H1 (cell line): ENCODE measurements at regions not wholly inside any gene's neighbourhood (a gene's known extent, or its start where the extent isn't known, plus 50 kb on each side); places are given as distances from the start of the nearest gene placed in this dataset.

Source experiments
- CTCF ChIA-PET: fragments of 300-600 bp; sonication (Branson Sonifier 250); formaldehyde crosslinking; loops from one replicate; lab custom pipeline; 2021; ENCODE audit not compliant: partially characterized antibody; lab: Charles Lee
- POLR2A ChIA-PET: fragments of 300-600 bp; sonication (Branson Sonifier 250); formaldehyde crosslinking; loops from one replicate; lab custom pipeline; 2021; ENCODE audit warnings: inconsistent platforms; ENCODE audit not compliant: partially characterized antibody; lab: Charles Lee
- DNase-seq, 2 experiments: peaks; one replicate each; pipeline versions ENCODE4 v3.0.0 to v3.0.0-alpha.2; 2010 to 2022; ENCODE audit warnings: low spot score in 2 of 2, low read depth in 1 of 2, mixed read lengths in 1 of 2
- FAIRE-seq: peaks from 2 replicates; lab custom pipeline; 2011; peaks lifted over from hg19 to GRCh38; lab: Jason Lieb, UNC
- H2AFZ ChIP-seq: 2 replicates; pipeline ENCODE4 v1.8.1; 2012; ENCODE audit warnings: low read length, inconsistent platforms
- H2AK5ac ChIP-seq: 2 replicates; pipeline ENCODE4 v1.6.1; 2013; ENCODE audit warnings: low read depth, low read length
- H2BK120ac ChIP-seq: replicated peaks from 2 replicates; pipeline ENCODE3; 2013; ENCODE audit warnings: low read depth, low read length, inconsistent platforms
- H2BK12ac ChIP-seq: 2 replicates; pipeline ENCODE4 v1.6.1; 2013; ENCODE audit warnings: low read depth, low read length
- H2BK15ac ChIP-seq: 2 replicates; pipeline ENCODE4 v1.6.1; 2013; ENCODE audit warnings: low read length
- H2BK20ac ChIP-seq: 2 replicates; pipeline ENCODE4 v1.6.1; 2013; ENCODE audit warnings: low read length
- H2BK5ac ChIP-seq: 2 replicates; pipeline ENCODE4 v1.6.1; 2013; ENCODE audit warnings: low read depth, low read length
- H3K14ac ChIP-seq: 2 replicates; pipeline ENCODE4 v1.6.1; 2013; ENCODE audit warnings: inconsistent platforms; ENCODE audit not compliant: insufficient read length
- H3K18ac ChIP-seq: 2 replicates; pipeline ENCODE4 v1.6.1; 2013; ENCODE audit warnings: low read length; ENCODE audit errors: extremely low read depth
- H3K23ac ChIP-seq: 2 replicates; pipeline ENCODE4 v1.6.1; 2013; ENCODE audit warnings: inconsistent platforms; ENCODE audit not compliant: insufficient read length
- H3K23me2 ChIP-seq: 2 replicates; pipeline ENCODE4 v1.6.1; 2013; ENCODE audit warnings: low read depth, low read length
- H3K27ac ChIP-seq: 2 replicates; pipeline ENCODE4 v1.6.1; 2011; ENCODE audit warnings: low read depth, low read length, inconsistent platforms
- H3K27me3 ChIP-seq, 4 experiments: replicated peaks in 1 of 4; 1 replicate in 1 of 4; 2 replicates in 3 of 4; pipeline versions ENCODE4 v1.6.1 to v1.8.1; 2011 to 2013; ENCODE audit warnings: low read length in 3 of 4, mild to moderate bottlenecking in 3 of 4, inconsistent platforms in 2 of 4, mixed read lengths in 2 of 4, moderate library complexity in 1 of 4; ENCODE audit not compliant: control insufficient read depth in 3 of 4, insufficient read depth in 3 of 4; ENCODE audit errors: extremely low read depth in 1 of 4
- H3K36me3 ChIP-seq, 4 experiments: 2 replicates each; pipeline versions ENCODE4 v1.6.1 to v1.8.1; 2011 to 2013; ENCODE audit warnings: mild to moderate bottlenecking in 4 of 4, low read length in 3 of 4, moderate library complexity in 2 of 4, control low read depth in 1 of 4, inconsistent platforms in 1 of 4; ENCODE audit not compliant: insufficient read depth in 4 of 4, control insufficient read depth in 2 of 4
- H3K4ac ChIP-seq: replicated peaks from 2 replicates; pipeline ENCODE3; 2013; ENCODE audit warnings: low read length, low read depth, mixed read lengths, inconsistent platforms; ENCODE audit not compliant: insufficient read length
- H3K4me1 ChIP-seq, 4 experiments: replicated peaks in 1 of 4; 1 replicate in 1 of 4; 2 replicates in 3 of 4; pipeline versions ENCODE4 v1.6.1 to v1.8.1; 2011 to 2013; ENCODE audit warnings: low read length in 3 of 4, inconsistent platforms in 2 of 4, mixed read lengths in 1 of 4; ENCODE audit not compliant: insufficient read depth in 4 of 4, control insufficient read depth in 3 of 4
- H3K4me2 ChIP-seq, 2 experiments: 2 replicates each; pipeline versions ENCODE4 v1.6.1 to v1.8.1; 2011 to 2013; ENCODE audit warnings: low read depth in 2 of 2, low read length in 2 of 2, control low read depth in 1 of 2, inconsistent platforms in 1 of 2, mild to moderate bottlenecking in 1 of 2; ENCODE audit not compliant: insufficient read depth in 1 of 2
- H3K4me3 ChIP-seq, 4 experiments: fragments of 200-600, 300-600 bp in 1 of 4; sonication (generic), shearing (Covaris generic), sonication (Bioruptor Twin) in 1 of 4; 2 replicates each; pipeline versions ENCODE4 v1.5.1 to v1.8.1; 2011 to 2016; ENCODE audit warnings: low read length in 4 of 4, low read depth in 3 of 4, control low read depth in 2 of 4, inconsistent platforms in 2 of 4, mild to moderate bottlenecking in 2 of 4, mixed read lengths in 1 of 4, moderate library complexity in 1 of 4; ENCODE audit not compliant: insufficient read depth in 2 of 4; ENCODE audit errors: extremely low read depth in 1 of 4
- H3K56ac ChIP-seq: replicated peaks from 2 replicates; pipeline ENCODE3; 2013; ENCODE audit warnings: low read depth, mild to moderate bottlenecking, mixed read lengths, low read length, inconsistent platforms; ENCODE audit not compliant: insufficient read length
- H3K79me1 ChIP-seq: 2 replicates; pipeline ENCODE4 v1.6.1; 2013; ENCODE audit warnings: low read depth, low read length, control low read depth
- H3K79me2 ChIP-seq, 2 experiments: 2 replicates each; pipeline versions ENCODE4 v1.6.1 to v1.8.1; 2012 to 2013; ENCODE audit warnings: low read length in 2 of 2, mild to moderate bottlenecking in 2 of 2, inconsistent platforms in 1 of 2; ENCODE audit not compliant: insufficient read depth in 2 of 2, control insufficient read depth in 1 of 2
- H3K9ac ChIP-seq, 4 experiments: replicated peaks in 1 of 4; 1 replicate in 1 of 4; 2 replicates in 3 of 4; pipeline versions ENCODE4 v1.6.1 to v1.8.1; 2011 to 2013; ENCODE audit warnings: low read depth in 3 of 4, low read length in 3 of 4, control low read depth in 2 of 4, mild to moderate bottlenecking in 2 of 4, moderate library complexity in 2 of 4, inconsistent platforms in 1 of 4; ENCODE audit errors: extremely low read depth in 1 of 4
- H3K9me3 ChIP-seq, 2 experiments: 2 replicates each; pipeline versions ENCODE4 v1.6.1 to v1.8.1; 2012 to 2013; ENCODE audit warnings: mild to moderate bottlenecking in 2 of 2, moderate library complexity in 2 of 2, control low read depth in 1 of 2, inconsistent platforms in 1 of 2, low read depth in 1 of 2, low read length in 1 of 2, mixed read lengths in 1 of 2; ENCODE audit not compliant: insufficient read depth in 2 of 2
- H4K20me1 ChIP-seq, 2 experiments: replicated peaks in 1 of 2; 2 replicates each; pipeline versions ENCODE3 to v1.8.1; 2011 to 2013; ENCODE audit warnings: inconsistent platforms in 2 of 2, low read length in 2 of 2, mild to moderate bottlenecking in 1 of 2; ENCODE audit not compliant: insufficient read depth in 2 of 2, control insufficient read depth in 1 of 2
- H4K5ac ChIP-seq: 2 replicates; pipeline ENCODE4 v1.6.1; 2013; ENCODE audit warnings: low read length, low read depth, mixed read lengths, inconsistent platforms; ENCODE audit not compliant: insufficient read length
- H4K8ac ChIP-seq: 2 replicates; pipeline ENCODE4 v1.8.0; 2013; ENCODE audit warnings: mild to moderate bottlenecking, moderate library complexity, low read length, inconsistent platforms; ENCODE audit not compliant: insufficient read depth; ENCODE audit errors: extremely low read depth
- H4K91ac ChIP-seq: replicated peaks from 2 replicates; pipeline ENCODE3; 2013; ENCODE audit warnings: low read length, mixed read lengths, inconsistent platforms; ENCODE audit not compliant: insufficient read length
- ASH2L ChIP-seq: fragments of 200-600, 300-600 bp; sonication (generic); IDR thresholded peaks from one replicate; pipeline ENCODE4 v1.7.1; 2017; ENCODE audit warnings: low read length
- ATF3 ChIP-seq: IDR thresholded peaks from 2 replicates; pipeline ENCODE4 v1.6.1; 2011; ENCODE audit warnings: low read depth, mild to moderate bottlenecking, low read length; ENCODE audit not compliant: insufficient read depth
- BACH1 ChIP-seq: IDR thresholded peaks from 2 replicates; pipeline ENCODE4 v1.6.1; 2012; ENCODE audit warnings: low read length, improper control_type of control experiment
- BRCA1 ChIP-seq: IDR thresholded peaks from 2 replicates; pipeline ENCODE4 v1.6.1; 2012; ENCODE audit warnings: low read depth, low read length, improper control_type of control experiment
- CHD2 ChIP-seq: IDR thresholded peaks from 2 replicates; pipeline ENCODE4 v1.6.1; 2012; ENCODE audit warnings: low read length, improper control_type of control experiment
- CREB1 ChIP-seq: IDR thresholded peaks from 2 replicates; pipeline ENCODE4 v1.6.1; 2012; ENCODE audit warnings: inconsistent platforms
- E2F6 ChIP-seq: IDR thresholded peaks from 2 replicates; pipeline ENCODE4 v1.6.1; 2012; ENCODE audit warnings: inconsistent platforms
- HDAC2 ChIP-seq, 2 experiments: fragments of 300-600 bp in 1 of 2; sonication (generic) in 1 of 2; IDR thresholded peaks; 2 replicates each; pipeline ENCODE4 v1.6.1; 2011 to 2012; ENCODE audit warnings: low read depth in 2 of 2, low read length in 2 of 2, mild to moderate bottlenecking in 2 of 2, moderate library complexity in 2 of 2, borderline replicate concordance in 1 of 2, inconsistent platforms in 1 of 2
- HDAC6 ChIP-seq: IDR thresholded peaks from one replicate; pipeline ENCODE4 v1.7.1; 2012; ENCODE audit warnings: low read depth, mild to moderate bottlenecking, inconsistent platforms, low read length, moderate library complexity
- MAX ChIP-seq: IDR thresholded peaks from 2 replicates; pipeline ENCODE4 v1.6.1; 2012; ENCODE audit warnings: inconsistent platforms
- YY1 ChIP-seq: IDR thresholded peaks from 2 replicates; pipeline ENCODE4 v1.6.1; 2011; ENCODE audit warnings: low read depth, mild to moderate bottlenecking, low read length
- ZNF274 ChIP-seq: IDR thresholded peaks from 2 replicates; pipeline ENCODE4 v1.7.0; 2012; ENCODE audit warnings: low read length, borderline replicate concordance; ENCODE audit errors: extremely low read depth
- WGBS, 2 experiments: shearing (Covaris generic) in 1 of 2; methylation state at CpG; one replicate each; pipeline versions ENCODE4 v1.1.6 to v1.1.7; 2013 to 2015; ENCODE audit warnings: low lambda C conversion rate in 2 of 2, mixed read lengths in 2 of 2, inconsistent platforms in 1 of 2, low coverage in 1 of 2, missing lambda C conversion rate in 1 of 2; ENCODE audit not compliant: insufficient replicate concordance in 2 of 2, insufficient coverage in 1 of 2, insufficient read length in 1 of 2; ENCODE audit errors: extremely low coverage in 1 of 2, missing lambda C conversion rate in 1 of 2; 5-methylcytosine and 5-hydroxymethylcytosine counted together

DNA sequence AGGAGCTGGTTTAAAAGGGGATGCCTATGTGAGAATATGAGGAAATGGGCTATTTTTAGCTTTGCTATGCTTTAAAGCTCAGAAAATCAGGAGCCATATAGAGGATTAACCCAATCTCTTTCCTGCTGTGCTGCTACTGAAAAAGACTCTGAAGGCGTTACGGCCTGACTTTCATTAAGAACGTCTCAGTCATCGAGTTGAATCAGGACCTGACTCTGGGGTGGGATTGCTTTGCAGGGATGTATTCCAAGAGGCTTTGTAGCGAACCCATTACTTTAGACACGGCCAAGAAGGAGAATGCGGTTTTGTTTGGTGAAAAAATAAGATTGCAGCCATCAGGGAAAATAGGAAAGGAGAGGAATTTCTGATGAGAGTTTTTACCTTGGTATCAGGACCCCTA lies 426.9 kb downstream of the CCSER2 start:
- no peak overlapping the region for H2BK5ac ChIP-seq
- H3K27ac ChIP-seq, result no peak overlapping the region
- H2BK120ac ChIP-seq, result no peak overlapping the region
- no peaks in the 10 kb centered on the region for H4K20me1 ChIP-seq
- no peak overlapping the region for H2AFZ ChIP-seq
- no peaks in the 10 kb centered on the region for H3K27me3 ChIP-seq
- H3K23me2 ChIP-seq, result no peaks in the 10 kb centered on the region
- no peak overlapping the region for H4K5ac ChIP-seq
- ChIA-PET CTCF (interaction anchor here (1.4 to 1.9 kb wide), 3 partner anchors 9 to 142 kb away, joined by 3 to 8 read pairs (median 4); no protein-coding TSS in a partner anchor), POLR2A (no interaction called here)
- no peak overlapping the region for H3K18ac ChIP-seq
- H2AK5ac ChIP-seq, result no peak overlapping the region
- no peaks in the 10 kb centered on the region for H3K36me3 ChIP-seq
- no peak overlapping the region for H4K91ac ChIP-seq
- H3K4me2 ChIP-seq, result no peak overlapping the region
- H3K9ac ChIP-seq, result no peak overlapping the region
- no peaks in the 10 kb centered on the region for H3K79me2 ChIP-seq
- no peaks in the 10 kb centered on the region for H3K9me3 ChIP-seq
- no peak overlapping the region for H2BK15ac ChIP-seq
- H4K8ac ChIP-seq, result no peak overlapping the region
- no peaks in the 10 kb centered on the region for H3K4me1 ChIP-seq
- H3K79me1 ChIP-seq, result no peaks in the 10 kb centered on the region
- no peak overlapping the region for H3K23ac ChIP-seq
- H3K14ac ChIP-seq, result no peak overlapping the region
- H2BK12ac ChIP-seq, result no peak overlapping the region
- no peak overlapping the region for H3K56ac ChIP-seq
- FAIRE-seq (no peak), DNase-seq (no peak)
- H2BK20ac ChIP-seq, result no peak overlapping the region
- WGBS, 2 experiments, result 86% methylated on average over 7 of the region's 7 CpGs; no CpG with 5 or more reads in 1 of the 2 experiments
- no peak overlapping the region for H3K4ac ChIP-seq
- no peak for TF ChIP-seq MAX
- no peak for TF ChIP-seq HDAC2 (IDR thresholded peaks at IDR 0.05; ENCODE audit: borderline replicate concordance in 1 of 2, low read depth in 2 of 2, low read length in 2 of 2)
- no peak for TF ChIP-seq E2F6
- TF ChIP-seq HDAC6, result no peak
- no peak for TF ChIP-seq BACH1
- no peak for TF ChIP-seq ASH2L
- no peak for TF ChIP-seq ATF3
- TF ChIP-seq ZNF274, result no peak
- TF ChIP-seq CREB1, result no peak
- TF ChIP-seq BRCA1, result no peak
- no peak for TF ChIP-seq YY1
- TF ChIP-seq CHD2, result no peak
- H3K4me3 ChIP-seq, result no peak overlapping the region
